Endothelial cell of umbilical vein (primary cell): ENCODE measurements at regions not wholly inside any gene's neighbourhood (a gene's known extent, or its start where the extent isn't known, plus 50 kb on each side); places are given as distances from the start of the nearest gene placed in this dataset.

ENCODE experiments used
- BruUV-seq: library from RNA; stranded (reverse); fragments of 400-500 nt; replicated peaks from 2 replicates; lab custom pipeline; 2021; lab: Mats Ljungman, UMichigan
- CTCF ChIA-PET: fragments of 300-600, 350-600 bp; sonication (Branson Sonifier 250); formaldehyde crosslinking; loops from one replicate; lab custom pipeline; 2021; ENCODE audit warnings: antibody characterized with exemption, inconsistent platforms; lab: Charles Lee
- POLR2A ChIA-PET: fragments of 300-600, 350-600 bp; sonication (Branson Sonifier 250); formaldehyde crosslinking; loops from one replicate; lab custom pipeline; 2021; ENCODE audit warnings: antibody characterized with exemption, inconsistent platforms; lab: Charles Lee
- DNase-seq: peaks from one replicate; pipeline ENCODE4 v3.0.0-alpha.2; 2011; ENCODE audit warnings: low read depth, low spot score
- FAIRE-seq: peaks from 2 replicates; lab custom pipeline; 2011; peaks lifted over from hg19 to GRCh38; lab: Jason Lieb, UNC
- H2AFZ ChIP-seq: 2 replicates; pipeline ENCODE4 v1.6.0; 2012; ENCODE audit warnings: low read depth, low read length, control low read depth, inconsistent platforms
- H3K27ac ChIP-seq: 2 replicates; pipeline ENCODE4 v1.5.1; 2011; ENCODE audit warnings: low read depth, mild to moderate bottlenecking, control low read depth, low read length, moderate library complexity; ENCODE audit not compliant: insufficient read depth
- H3K27me3 ChIP-seq, 2 experiments: 2 replicates each; pipeline versions ENCODE4 v1.6.0 to v1.6.1; 2011; ENCODE audit warnings: low read length in 2 of 2, mixed read lengths in 1 of 2; ENCODE audit not compliant: control insufficient read depth in 2 of 2, insufficient read depth in 2 of 2
- H3K36me3 ChIP-seq, 2 experiments: 2 replicates in 1 of 2; 3 replicates in 1 of 2; pipeline ENCODE4 v1.5.1; 2011; ENCODE audit warnings: low read length in 2 of 2, mild to moderate bottlenecking in 1 of 2, moderate library complexity in 1 of 2; ENCODE audit not compliant: control insufficient read depth in 2 of 2, insufficient read depth in 2 of 2; ENCODE audit errors: extremely low read depth in 1 of 2
- H3K4me1 ChIP-seq: 3 replicates; pipeline ENCODE4 v1.5.1; 2011; ENCODE audit warnings: mild to moderate bottlenecking, low read length; ENCODE audit not compliant: control insufficient read depth, insufficient read depth; ENCODE audit errors: extremely low read depth
- H3K4me2 ChIP-seq: 2 replicates; pipeline ENCODE4 v1.6.1; 2011; ENCODE audit warnings: low read length, control low read depth, mixed read lengths; ENCODE audit not compliant: insufficient read depth
- H3K4me3 ChIP-seq, 3 experiments: fragments of 200-600 bp in 1 of 3; sonication (generic), shearing (Covaris generic) in 1 of 3; replicated peaks in 1 of 3; 2 replicates each; pipeline ENCODE4 v1.5.1; 2011 to 2016; ENCODE audit warnings: control low read depth in 3 of 3, low read length in 3 of 3, mild to moderate bottlenecking in 2 of 3, inconsistent platforms in 1 of 3, low read depth in 1 of 3, moderate library complexity in 1 of 3; ENCODE audit not compliant: insufficient read depth in 1 of 3
- H3K79me2 ChIP-seq: 2 replicates; pipeline ENCODE4 v1.6.0; 2012; ENCODE audit warnings: low read length, inconsistent platforms; ENCODE audit not compliant: control insufficient read depth, insufficient read depth
- H3K9ac ChIP-seq: replicated peaks from 2 replicates; pipeline ENCODE3; 2011; ENCODE audit warnings: low read length, control low read depth; ENCODE audit not compliant: insufficient read depth; ENCODE audit errors: extremely low read depth
- H3K9me1 ChIP-seq: replicated peaks from 3 replicates; pipeline ENCODE4 v1.6.0; 2011; ENCODE audit warnings: mild to moderate bottlenecking, low read length; ENCODE audit not compliant: control insufficient read depth, insufficient read depth; ENCODE audit errors: extremely low read depth
- H3K9me3 ChIP-seq: replicated peaks from 2 replicates; pipeline ENCODE4 v1.5.1; 2012; ENCODE audit warnings: low read length, inconsistent platforms; ENCODE audit not compliant: control insufficient read depth, insufficient read depth
- H4K20me1 ChIP-seq: replicated peaks from 2 replicates; pipeline ENCODE3; 2011; ENCODE audit warnings: mild to moderate bottlenecking, low read length; ENCODE audit not compliant: control insufficient read depth, insufficient read depth; ENCODE audit errors: extremely low read depth
- CTCF ChIP-seq, 2 donors: IDR thresholded peaks; 1 replicate in 1 of 2; 2 replicates in 1 of 2; pipeline ENCODE4 v1.5.1; 2011; ENCODE audit warnings: low read length in 2 of 2, mild to moderate bottlenecking in 2 of 2, moderate library complexity in 2 of 2, control low read depth in 1 of 2, inconsistent platforms in 1 of 2, low read depth in 1 of 2; ENCODE audit not compliant: insufficient read depth in 1 of 2; ENCODE audit errors: extremely low read depth in 1 of 2
- EZH2 ChIP-seq: IDR thresholded peaks from 2 replicates; pipeline ENCODE4 v1.6.1; 2012; ENCODE audit warnings: borderline replicate concordance, low read depth, mild to moderate bottlenecking, moderate library complexity, low read length, inconsistent platforms; ENCODE audit not compliant: severe bottlenecking
- FOS ChIP-seq: IDR thresholded peaks from 2 replicates; pipeline ENCODE4 v1.6.1; 2011; ENCODE audit warnings: mild to moderate bottlenecking, low read length, moderate library complexity, borderline replicate concordance; ENCODE audit not compliant: insufficient read depth
- GATA2 ChIP-seq: IDR thresholded peaks from 2 replicates; pipeline ENCODE4 v1.7.0; 2011; ENCODE audit warnings: low read depth, mild to moderate bottlenecking, moderate library complexity, mixed read lengths, low read length; ENCODE audit not compliant: insufficient read length, insufficient read depth
- JUN ChIP-seq: IDR thresholded peaks from 2 replicates; pipeline ENCODE4 v1.6.1; 2011; ENCODE audit warnings: borderline replicate concordance, low read depth; ENCODE audit not compliant: insufficient read length, insufficient read depth
- MYC ChIP-seq: IDR thresholded peaks from one replicate; pipeline ENCODE4 v1.6.1; 2011; ENCODE audit warnings: mild to moderate bottlenecking, low read depth, low read length
- POLR2A ChIP-seq: IDR thresholded peaks from 2 replicates; pipeline ENCODE4 v1.6.1; 2012; ENCODE audit warnings: low read depth, mild to moderate bottlenecking, control low read depth, low read length
- POLR2AphosphoS5 ChIP-seq: IDR thresholded peaks from 2 replicates; pipeline ENCODE4 v1.6.1; 2012; ENCODE audit warnings: low read depth, mild to moderate bottlenecking, control low read depth, low read length, moderate library complexity; ENCODE audit not compliant: insufficient read depth
- dilution Hi-C: fragments of 300-500 bp; cut with MboI; formaldehyde crosslinking; loops from one replicate; pipeline ENCODE4 v1.15.0; 2019; ENCODE audit warnings: low sequenced_read_pairs; ENCODE audit not compliant: extremely low pct_ligation_motif_present
- intact Hi-C: fragments of 100-400 bp; cut with micrococcal nuclease; formaldehyde crosslinking; loops from one replicate; pipeline ENCODE4 v1.10.0; 2022
- TF ChIP-seq, protein P1 (sequence below): IDR thresholded peaks from 2 replicates; pipeline ENCODE4 v1.6.1; 2011; ENCODE audit not compliant: insufficient read depth, insufficient read length

GRCh38 chr10:29140991-29141390 is 147.9 kb upstream of the LYZL1 start:
- ChIA-PET CTCF (interaction anchor here (1.4 kb wide), 3 partner anchors 9 to 22 kb away, joined by 4 to 6 read pairs (median 5); no protein-coding TSS in a partner anchor), POLR2A (interaction anchor here (1.0 kb wide), 1 partner anchor 9 kb away, joined by 4 read pairs; no protein-coding TSS in a partner anchor)
- peak overlapping the region; percentile 57 for H3K27ac ChIP-seq
- no TSS peak for BruUV-seq
- no peaks in the 10 kb centered on the region for H3K27me3 ChIP-seq
- H3K36me3 ChIP-seq, result no peaks in the 10 kb centered on the region
- H3K79me2 ChIP-seq, result no peaks in the 10 kb centered on the region
- no peak overlapping the region for H3K4me3 ChIP-seq
- no peak for DNase-seq
- H2AFZ ChIP-seq, result peak overlapping the region; percentile 20
- H3K4me1 ChIP-seq, result peaks cover 21% of the 10 kb centered on the region
- no peaks in the 10 kb centered on the region for H3K9me3 ChIP-seq
- no peaks in the 10 kb centered on the region for H3K9me1 ChIP-seq
- H3K9ac ChIP-seq, result peak overlapping the region; percentile 24
- intact Hi-C loops, result loop anchor here (1.0 kb wide), 1 partner anchor 9 kb away; no protein-coding TSS in a partner anchor
- peak; percentile 67 for FAIRE-seq
- TF ChIP-seq, protein P1, sequence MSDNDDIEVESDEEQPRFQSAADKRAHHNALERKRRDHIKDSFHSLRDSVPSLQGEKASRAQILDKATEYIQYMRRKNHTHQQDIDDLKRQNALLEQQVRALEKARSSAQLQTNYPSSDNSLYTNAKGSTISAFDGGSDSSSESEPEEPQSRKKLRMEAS, result no peak
- TF ChIP-seq EZH2 (no peak), POLR2A (no peak)
- dilution Hi-C loops, result no loop called here
- no peak overlapping the region for H3K4me2 ChIP-seq
- no peaks in the 10 kb centered on the region for H4K20me1 ChIP-seq

GRCh38 chr10:29141761-29142160 is 147.1 kb upstream of the LYZL1 start:
- peaks cover 21% of the 10 kb centered on the region for H3K4me1 ChIP-seq
- TF ChIP-seq EZH2 (no peak), POLR2AphosphoS5 (peak; percentile 19), CTCF (IDR thresholded peaks at IDR 0.05; ENCODE audit: extremely low read depth in 1 of 2, insufficient read depth in 1 of 2, low read depth in 1 of 2, low read length in 2 of 2) (no peak), MYC (no peak), GATA2 (peak; percentile 95), POLR2A (no peak), JUN (no peak), FOS (no peak)
- TF ChIP-seq, protein P1, result no peak
- no peak overlapping the region for H2AFZ ChIP-seq
- POLR2A ChIA-PET, result interaction anchor here (1.0 kb wide), 1 partner anchor 8 kb away, joined by 4 read pairs; no protein-coding TSS in a partner anchor
- H3K36me3 ChIP-seq, result no peaks in the 10 kb centered on the region
- no TSS peak for BruUV-seq
- H4K20me1 ChIP-seq, result no peaks in the 10 kb centered on the region
- intact Hi-C loops (loop anchor here (1.0 kb wide), 1 partner anchor 9 kb away; no protein-coding TSS in a partner anchor), dilution Hi-C loops (no loop called here)
- CTCF ChIA-PET, result interaction anchor here (1.0 to 1.4 kb wide), 5 partner anchors 8 to 163 kb away, joined by 3 to 6 read pairs (median 4); no protein-coding TSS in a partner anchor
- H3K79me2 ChIP-seq, result no peaks in the 10 kb centered on the region
- H3K9ac ChIP-seq, result peak overlapping the region; percentile 24
- H3K4me3 ChIP-seq, result no peak overlapping the region
- no peaks in the 10 kb centered on the region for H3K9me1 ChIP-seq
- H3K4me2 ChIP-seq, result no peak overlapping the region
- DNase-seq (peak; percentile 91), FAIRE-seq (peak; percentile 70)
- no peaks in the 10 kb centered on the region for H3K9me3 ChIP-seq
- no peaks in the 10 kb centered on the region for H3K27me3 ChIP-seq
- H3K27ac ChIP-seq, result peak overlapping the region; percentile 57
